ENCODE measurements at regions not wholly inside any gene's neighbourhood (a gene's known extent, or its start where the extent isn't known, plus 50 kb on each side); places are given as distances from the start of the nearest gene placed in this dataset.

GRCh38 chr7:19928247-19928646 lies 154.8 kb upstream of the TMEM196 start:
- no peak overlapping the region for H4K91ac ChIP-seq (replicated peaks; ENCODE audit: insufficient read length, low read length)
- TF ChIP-seq, protein P1, sequence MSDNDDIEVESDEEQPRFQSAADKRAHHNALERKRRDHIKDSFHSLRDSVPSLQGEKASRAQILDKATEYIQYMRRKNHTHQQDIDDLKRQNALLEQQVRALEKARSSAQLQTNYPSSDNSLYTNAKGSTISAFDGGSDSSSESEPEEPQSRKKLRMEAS (IDR thresholded peaks at IDR 0.05) = no peak
- TF ChIP-seq SIX5 (IDR thresholded peaks at IDR 0.05; ENCODE audit: low read depth, low read length) (no peak), SP1 (IDR thresholded peaks at IDR 0.05; ENCODE audit: low read depth, low read length) (no peak), BCL11A (IDR thresholded peaks at IDR 0.05; ENCODE audit: low read depth in 2 of 2, low read length in 2 of 2) (no peak), SP2 (IDR thresholded peaks at IDR 0.05; ENCODE audit: low read length) (no peak), RXRA (IDR thresholded peaks at IDR 0.05; ENCODE audit: insufficient read depth, low read depth, low read length) (no peak), TEAD4 (IDR thresholded peaks at IDR 0.05; ENCODE audit: low read depth, low read length) (no peak), KDM4A (IDR thresholded peaks at IDR 0.05; ENCODE audit: low read depth, low read length, severe bottlenecking) (no peak), SUZ12 (IDR thresholded peaks at IDR 0.05; ENCODE audit: low read length) (no peak), CHD2 (IDR thresholded peaks at IDR 0.05; ENCODE audit: low read length) (no peak), BACH1 (IDR thresholded peaks at IDR 0.05; ENCODE audit: low read length) (no peak)
- TF ChIP-seq, protein P2, sequence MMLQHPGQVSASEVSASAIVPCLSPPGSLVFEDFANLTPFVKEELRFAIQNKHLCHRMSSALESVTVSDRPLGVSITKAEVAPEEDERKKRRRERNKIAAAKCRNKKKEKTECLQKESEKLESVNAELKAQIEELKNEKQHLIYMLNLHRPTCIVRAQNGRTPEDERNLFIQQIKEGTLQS (IDR thresholded peaks at IDR 0.05; ENCODE audit: insufficient read depth, low read depth, low read length) = no peak
- H2BK120ac ChIP-seq (replicated peaks; ENCODE audit: low read depth, low read length) = no peak overlapping the region
- H3K4ac ChIP-seq (replicated peaks; ENCODE audit: insufficient read length, low read depth, low read length) = no peak overlapping the region
- no peak overlapping the region for H2BK12ac ChIP-seq (ENCODE audit: low read depth, low read length)
- POLR2A ChIA-PET (ENCODE audit: partially characterized antibody) = no interaction called here
- no peak overlapping the region for H2BK15ac ChIP-seq (ENCODE audit: low read length)
- H3K79me2 ChIP-seq (ENCODE audit: control insufficient read depth in 1 of 2, insufficient read depth in 2 of 2, low read length in 2 of 2) = no peaks in the 10 kb centered on the region
- no peaks in the 10 kb centered on the region for H3K4me1 ChIP-seq (replicated peaks in 1 of 4; ENCODE audit: control insufficient read depth in 3 of 4, insufficient read depth in 4 of 4, low read length in 3 of 4)
- no peak overlapping the region for H3K9ac ChIP-seq (replicated peaks in 1 of 4; ENCODE audit: extremely low read depth in 1 of 4, low read depth in 3 of 4, low read length in 3 of 4)
- H3K56ac ChIP-seq (replicated peaks; ENCODE audit: insufficient read length, low read depth, low read length) = no peak overlapping the region
- H3K23ac ChIP-seq (ENCODE audit: insufficient read length) = no peak overlapping the region
- FAIRE-seq (no peak), DNase-seq (ENCODE audit: low read depth in 1 of 2, low spot score in 2 of 2) (no peak)
- CTCF ChIA-PET (ENCODE audit: partially characterized antibody) = interaction anchor here (0.6 kb wide), 1 partner anchor 243 kb away, joined by 3 read pairs; no protein-coding TSS in a partner anchor
- peaks cover 0 to 10% (median 2%) of the 10 kb centered on the region in 4 experiments; a peak in 3 of 8 replicates for H3K36me3 ChIP-seq (ENCODE audit: control insufficient read depth in 2 of 4, insufficient read depth in 4 of 4, low read length in 3 of 4)
- H3K9me3 ChIP-seq (ENCODE audit: insufficient read depth in 2 of 2, low read depth in 1 of 2, low read length in 1 of 2) = no peaks in the 10 kb centered on the region
- H2BK20ac ChIP-seq (ENCODE audit: low read length) = no peak overlapping the region
- no peak overlapping the region for H3K18ac ChIP-seq (ENCODE audit: extremely low read depth, low read length)
- H3K14ac ChIP-seq (ENCODE audit: insufficient read length) = no peak overlapping the region
- H4K8ac ChIP-seq (ENCODE audit: extremely low read depth, insufficient read depth, low read length) = no peak overlapping the region
- H3K23me2 ChIP-seq (ENCODE audit: low read depth, low read length) = no peaks in the 10 kb centered on the region
- no peak overlapping the region for H3K4me3 ChIP-seq (ENCODE audit: extremely low read depth in 1 of 4, insufficient read depth in 2 of 4, low read depth in 3 of 4, low read length in 4 of 4)
- H4K20me1 ChIP-seq (replicated peaks in 1 of 2; ENCODE audit: control insufficient read depth in 1 of 2, insufficient read depth in 2 of 2, low read length in 2 of 2) = no peaks in the 10 kb centered on the region
- no peak overlapping the region for H2AFZ ChIP-seq (ENCODE audit: low read length)
- no peaks in the 10 kb centered on the region for H3K27me3 ChIP-seq (replicated peaks in 1 of 4; ENCODE audit: control insufficient read depth in 3 of 4, extremely low read depth in 1 of 4, insufficient read depth in 3 of 4, low read length in 3 of 4)
- H3K27ac ChIP-seq (ENCODE audit: low read depth, low read length) = no peak overlapping the region
- H3K79me1 ChIP-seq (ENCODE audit: low read depth, low read length) = no peaks in the 10 kb centered on the region
- H2AK5ac ChIP-seq (ENCODE audit: low read depth, low read length) = no peak overlapping the region
- H4K5ac ChIP-seq (ENCODE audit: insufficient read length, low read depth, low read length) = no peak overlapping the region
- H3K4me2 ChIP-seq (ENCODE audit: insufficient read depth in 1 of 2, low read depth in 2 of 2, low read length in 2 of 2) = no peak overlapping the region
- H2BK5ac ChIP-seq (ENCODE audit: low read depth, low read length) = no peak overlapping the region

Measured in H1 (cell line).